Activated CD4-positive, alpha-beta T cell treated with anti-CD3 and anti-CD28 coated beads, Interleukin-2, Interleukin-6, amounts not matched to agents 100 ng/mL and 50 ng/mL, durations not matched to agents 16 hours and 8 hours (primary cell): ENCODE measurements at regions not wholly inside any gene's neighbourhood (a gene's known extent, or its start where the extent isn't known, plus 50 kb on each side); places are given as distances from the start of the nearest gene placed in this dataset.
"Not testable (repeated sequence)": the region's sequence is repeated elsewhere in the genome, so short reads cannot be mapped to it uniquely, and the experiment has no call there.

Experiments used
- DNase-seq: peaks from one replicate; pipeline ENCODE4 v3.0.0-alpha.2; 2020

- no peak for DNase-seq
Observed at GRCh38 chr3:74413547-74414241, 200.8 kb downstream of the CNTN3 start.

- DNase-seq: no peak
Observed at GRCh38 chr3:74410276-74410941, 204.1 kb downstream of the CNTN3 start.

- DNase-seq: no peak
Observed at GRCh38 chr3:74409066-74409465, 205.4 kb downstream of the CNTN3 start.

GRCh38 chr3:74403307-74403706, 211.2 kb downstream of the CNTN3 start:
- DNase-seq: no peak

GRCh38 chr3:74402821-74403220, 211.6 kb downstream of the CNTN3 start:
- DNase-seq: no peak

GRCh38 chr3:74393426-74393825, 221.0 kb downstream of the CNTN3 start:
- DNase-seq: no peak

- DNase-seq: no peak
Observed at GRCh38 chr3:74390121-74390877, 224.2 kb downstream of the CNTN3 start.

GRCh38 chr3:74387111-74387735, 227.2 kb downstream of the CNTN3 start:
- DNase-seq: no peak

GRCh38 chr3:74384159-74384558, 230.3 kb downstream of the CNTN3 start:
- DNase-seq: no peak

GRCh38 chr3:74377669-74378068, 236.8 kb downstream of the CNTN3 start:
- DNase-seq: no peak

GRCh38 chr3:74376323-74376722, 238.1 kb downstream of the CNTN3 start:
- DNase-seq: not testable (repeated sequence)

GRCh38 chr3:74375653-74376052, 238.8 kb downstream of the CNTN3 start:
- no peak for DNase-seq

- no peak for DNase-seq
Observed at GRCh38 chr3:74372743-74373142, 241.7 kb downstream of the CNTN3 start.

GRCh38 chr3:74370342-74370741, 244.1 kb downstream of the CNTN3 start:
- no peak for DNase-seq

GRCh38 chr3:74366331-74366730, 248.1 kb downstream of the CNTN3 start:
- no peak for DNase-seq

GRCh38 chr3:74363346-74363745, 251.1 kb downstream of the CNTN3 start:
- no peak for DNase-seq

GRCh38 chr3:74360406-74360805, 254.1 kb downstream of the CNTN3 start:
- no peak for DNase-seq

GRCh38 chr3:74357881-74358280, 256.6 kb downstream of the CNTN3 start:
- no peak for DNase-seq

- DNase-seq: no peak
Observed at GRCh38 chr3:74353039-74353438, 261.4 kb downstream of the CNTN3 start.

- no peak for DNase-seq
Observed at GRCh38 chr3:74352166-74352565, 262.3 kb downstream of the CNTN3 start.

- DNase-seq: no peak
Observed at GRCh38 chr3:74351213-74351612, 263.2 kb downstream of the CNTN3 start.

- no peak for DNase-seq
Observed at GRCh38 chr3:74349015-74349414, 265.4 kb downstream of the CNTN3 start.

- DNase-seq: no peak
Observed at GRCh38 chr3:74347563-74348268, 266.7 kb downstream of the CNTN3 start.
